ENCODE measurements at regions not wholly inside any gene's neighbourhood (a gene's known extent, or its start where the extent isn't known, plus 50 kb on each side); places are given as distances from the start of the nearest gene placed in this dataset.

GRCh38 chr6:19298421-19298820, 538.7 kb upstream of the ID4 start:
- 92% methylated on average over 2 of the region's 2 CpGs for WGBS, 2 donors
- no peak overlapping the region for H3K4me3 ChIP-seq (ENCODE audit: low read depth, poor library complexity, severe bottlenecking)
- intact Hi-C loops (cut with DNase I; ENCODE audit: low total_unique reads), result no loop called here
- no peak for DNase-seq (ENCODE audit: low spot score in 2 of 2)
- TF ChIP-seq POLR2A (IDR thresholded peaks at IDR 0.05), result no peak

DNA sequence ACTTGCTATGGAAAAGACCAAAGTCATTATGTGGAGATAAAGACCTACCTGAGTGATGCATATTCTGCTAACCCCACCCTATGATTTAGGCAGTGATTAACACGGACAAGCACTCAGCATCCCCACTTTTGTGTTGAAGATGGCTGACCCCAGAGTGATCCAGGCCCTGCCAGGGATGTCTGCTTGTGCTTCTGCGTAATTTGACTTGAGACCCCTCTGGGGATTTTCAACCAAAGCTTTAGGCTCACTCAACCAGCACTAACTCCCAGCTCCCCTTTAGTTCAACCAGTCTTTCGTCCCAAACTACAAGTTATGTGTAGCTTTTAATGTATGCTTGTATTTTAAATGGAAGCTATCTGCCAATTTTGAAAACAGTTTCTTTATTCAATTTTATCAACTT, 538.0 kb upstream of the ID4 start:
- H3K4me3 ChIP-seq (ENCODE audit: low read depth, poor library complexity, severe bottlenecking), result no peak overlapping the region
- intact Hi-C loops (cut with DNase I; ENCODE audit: low total_unique reads), result no loop called here
- 88 to 90% methylated on average over 3 of the region's 3 CpGs for WGBS, 2 donors
- DNase-seq (ENCODE audit: low spot score in 2 of 2), result no peak
- TF ChIP-seq POLR2A (IDR thresholded peaks at IDR 0.05), result no peak
- TF ChIP-seq, protein P1, sequence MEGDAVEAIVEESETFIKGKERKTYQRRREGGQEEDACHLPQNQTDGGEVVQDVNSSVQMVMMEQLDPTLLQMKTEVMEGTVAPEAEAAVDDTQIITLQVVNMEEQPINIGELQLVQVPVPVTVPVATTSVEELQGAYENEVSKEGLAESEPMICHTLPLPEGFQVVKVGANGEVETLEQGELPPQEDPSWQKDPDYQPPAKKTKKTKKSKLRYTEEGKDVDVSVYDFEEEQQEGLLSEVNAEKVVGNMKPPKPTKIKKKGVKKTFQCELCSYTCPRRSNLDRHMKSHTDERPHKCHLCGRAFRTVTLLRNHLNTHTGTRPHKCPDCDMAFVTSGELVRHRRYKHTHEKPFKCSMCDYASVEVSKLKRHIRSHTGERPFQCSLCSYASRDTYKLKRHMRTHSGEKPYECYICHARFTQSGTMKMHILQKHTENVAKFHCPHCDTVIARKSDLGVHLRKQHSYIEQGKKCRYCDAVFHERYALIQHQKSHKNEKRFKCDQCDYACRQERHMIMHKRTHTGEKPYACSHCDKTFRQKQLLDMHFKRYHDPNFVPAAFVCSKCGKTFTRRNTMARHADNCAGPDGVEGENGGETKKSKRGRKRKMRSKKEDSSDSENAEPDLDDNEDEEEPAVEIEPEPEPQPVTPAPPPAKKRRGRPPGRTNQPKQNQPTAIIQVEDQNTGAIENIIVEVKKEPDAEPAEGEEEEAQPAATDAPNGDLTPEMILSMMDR (IDR thresholded peaks at IDR 0.05), result no peak

DNA sequence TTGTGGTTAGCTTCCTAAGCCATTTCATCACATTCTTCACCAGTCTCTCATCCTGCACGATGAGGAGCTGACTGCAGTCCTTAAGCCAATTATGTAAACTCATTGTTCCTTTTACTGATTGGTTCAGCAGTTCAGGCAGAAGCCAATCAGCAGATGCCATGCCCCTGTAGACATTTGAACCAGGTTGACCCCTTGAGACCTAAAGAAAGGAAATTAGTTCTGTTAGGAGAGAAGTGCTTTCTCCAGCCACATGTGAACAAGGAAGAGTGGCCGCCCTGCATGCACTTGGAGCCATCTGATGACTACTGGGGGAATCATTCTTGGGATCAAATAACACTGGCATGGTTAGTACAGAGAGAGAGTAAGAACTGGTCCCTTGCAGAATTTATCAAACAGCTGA, 535.2 kb upstream of the ID4 start:
- TF ChIP-seq POLR2A (IDR thresholded peaks at IDR 0.05), result no peak
- TF ChIP-seq, protein P1 (IDR thresholded peaks at IDR 0.05), result no peak
- 65 to 82% methylated on average over 2 of the region's 2 CpGs for WGBS, 2 donors
- no peak for DNase-seq (ENCODE audit: low spot score in 2 of 2)
- H3K4me3 ChIP-seq (ENCODE audit: low read depth, poor library complexity, severe bottlenecking), result no peak overlapping the region
- intact Hi-C loops (cut with DNase I; ENCODE audit: low total_unique reads), result no loop called here

DNA sequence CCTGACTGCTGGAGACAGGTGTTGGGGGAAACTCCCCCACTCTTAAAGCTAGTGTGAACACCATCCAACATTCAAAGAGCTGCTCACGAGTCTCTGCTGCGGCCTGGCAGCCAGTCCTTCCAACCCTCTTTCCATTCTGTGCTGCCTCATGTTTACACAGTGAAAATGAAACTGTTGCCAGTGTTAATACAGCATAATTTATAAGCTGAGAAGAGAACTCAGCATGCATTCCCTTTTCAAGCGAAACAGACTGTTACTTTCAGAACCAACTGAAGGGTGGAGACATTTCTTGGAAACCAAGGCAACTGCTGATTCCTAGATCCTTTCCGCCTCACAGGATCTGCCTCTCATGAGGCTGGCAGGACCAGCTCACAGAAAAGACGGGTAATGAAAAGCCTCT, 533.8 kb upstream of the ID4 start:
- H3K4me3 ChIP-seq (ENCODE audit: low read depth, poor library complexity, severe bottlenecking), result no peak overlapping the region
- no peak for TF ChIP-seq POLR2A (IDR thresholded peaks at IDR 0.05)
- TF ChIP-seq, protein P1 (IDR thresholded peaks at IDR 0.05), result no peak
- DNase-seq (ENCODE audit: low spot score in 2 of 2), result no peak
- 35 to 41% methylated on average over 5 of the region's 5 CpGs for WGBS, 2 donors
- intact Hi-C loops (cut with DNase I; ENCODE audit: low total_unique reads), result no loop called here

- 82 to 96% methylated on average over 1 of the region's 1 CpG for WGBS, 2 donors
- intact Hi-C loops (cut with DNase I; ENCODE audit: low total_unique reads), result no loop called here
- no peak for TF ChIP-seq POLR2A (IDR thresholded peaks at IDR 0.05)
Observed at GRCh38 chr6:19309661-19310060, 527.5 kb upstream of the ID4 start.

GRCh38 chr6:19311786-19312185, 525.4 kb upstream of the ID4 start:
- intact Hi-C loops (cut with DNase I; ENCODE audit: low total_unique reads), result no loop called here
- DNase-seq (ENCODE audit: low spot score in 2 of 2), result no peak
- TF ChIP-seq, protein P1 (IDR thresholded peaks at IDR 0.05), result no peak
- TF ChIP-seq POLR2A (IDR thresholded peaks at IDR 0.05), result no peak
- 61 to 67% methylated on average over 3 of the region's 3 CpGs for WGBS, 2 donors
- H3K4me3 ChIP-seq (ENCODE audit: low read depth, poor library complexity, severe bottlenecking), result no peak overlapping the region

More at GRCh38 chr6:19309661-19310060, 527.5 kb upstream of the ID4 start:
- no peak for DNase-seq (ENCODE audit: low spot score in 2 of 2)
- H3K4me3 ChIP-seq (ENCODE audit: low read depth, poor library complexity, severe bottlenecking), result no peak overlapping the region

DNA sequence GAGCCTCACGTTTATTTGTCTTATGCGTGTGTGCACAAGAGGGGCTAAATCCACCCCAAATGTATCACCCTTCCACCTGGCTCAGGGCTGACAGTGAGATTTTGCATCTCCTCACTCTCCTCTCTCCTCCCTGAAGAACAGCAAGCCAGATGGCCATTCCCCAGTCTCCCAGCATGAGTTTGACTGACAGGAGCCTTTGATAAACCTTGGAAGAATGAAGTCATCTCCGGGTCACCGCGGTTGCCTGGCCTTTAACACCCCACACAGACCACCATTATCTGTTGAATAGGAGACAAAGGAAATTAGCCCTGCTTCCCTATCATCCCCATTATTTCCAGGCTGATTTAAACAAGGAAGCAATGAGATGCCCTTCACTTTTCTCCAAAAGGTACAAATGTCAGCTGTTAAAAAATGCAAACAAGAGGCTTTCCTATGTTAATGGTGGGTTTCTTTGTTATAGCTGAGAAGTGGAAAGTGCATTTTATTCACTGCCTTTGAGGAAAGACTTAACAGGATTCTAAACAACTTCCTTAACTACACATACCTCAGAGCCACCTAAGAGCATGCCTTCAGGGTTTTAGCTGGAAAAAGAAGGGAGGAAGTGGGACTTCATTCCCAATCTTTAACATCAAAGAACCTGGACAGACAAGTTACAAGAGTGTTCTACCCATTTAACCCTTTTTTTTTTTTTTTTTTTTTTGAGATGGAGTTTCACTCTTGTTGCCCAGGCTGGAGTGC, 524.8 kb upstream of the ID4 start:
- TF ChIP-seq, protein P1 (IDR thresholded peaks at IDR 0.05), result no peak
- TF ChIP-seq POLR2A (IDR thresholded peaks at IDR 0.05), result no peak
- intact Hi-C loops (cut with DNase I; ENCODE audit: low total_unique reads), result no loop called here
- no peak overlapping the region for H3K4me3 ChIP-seq (ENCODE audit: low read depth, poor library complexity, severe bottlenecking)
- no peak for DNase-seq (ENCODE audit: low spot score in 2 of 2)
- 38 to 52% methylated on average over 5 of the region's 5 CpGs for WGBS, 2 donors

All from lower leg skin (tissue), 4 donors.